NCI-H2029 (cell line): ENCODE measurements at regions not wholly inside any gene's neighbourhood (a gene's known extent, or its start where the extent isn't known, plus 50 kb on each side); places are given as distances from the start of the nearest gene placed in this dataset.

Experiments
- DNase-seq: peaks from one replicate; lab custom pipeline; 2025; lab: John Stamatoyannopoulos, UW

DNA sequence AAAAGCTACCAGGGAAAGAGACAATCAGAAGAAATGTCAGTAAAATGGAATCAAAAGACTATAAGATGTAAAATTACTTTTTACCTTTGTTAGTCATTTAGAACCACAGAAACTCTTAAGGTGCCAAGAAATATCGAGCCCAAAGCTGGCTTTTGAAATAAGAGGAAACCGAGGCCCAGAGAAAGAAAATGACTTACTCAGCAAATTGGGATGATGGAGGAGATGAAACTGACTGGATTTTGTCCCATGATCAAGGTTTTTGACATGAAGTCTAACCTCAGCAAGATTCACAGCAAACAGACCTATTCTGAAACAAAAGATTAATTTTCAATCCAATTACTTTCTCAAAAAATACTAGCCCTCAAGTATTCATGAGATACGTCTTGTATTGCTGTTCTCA is 696.2 kb upstream of the WWC1 start:
- DNase-seq = no peak

DNA sequence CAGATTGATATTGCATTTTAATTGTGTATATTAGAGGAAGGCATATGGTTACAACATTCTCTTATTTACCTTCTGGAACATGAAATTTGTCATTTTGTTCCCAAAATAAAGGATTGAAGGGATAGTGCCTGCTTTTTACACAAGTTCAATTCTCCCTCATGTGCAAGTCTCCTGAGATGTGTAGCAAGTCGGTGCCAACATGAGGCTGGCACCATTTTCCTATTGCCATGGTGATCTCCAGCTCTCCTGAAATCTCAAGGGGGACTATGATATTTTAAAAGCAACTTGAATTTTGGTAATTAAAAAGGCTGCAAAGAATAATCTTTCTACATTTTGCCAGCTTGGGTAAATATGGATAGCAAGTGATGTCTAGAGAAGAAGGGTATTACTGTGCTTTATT is 693.3 kb upstream of the WWC1 start:
- DNase-seq = no peak

DNA sequence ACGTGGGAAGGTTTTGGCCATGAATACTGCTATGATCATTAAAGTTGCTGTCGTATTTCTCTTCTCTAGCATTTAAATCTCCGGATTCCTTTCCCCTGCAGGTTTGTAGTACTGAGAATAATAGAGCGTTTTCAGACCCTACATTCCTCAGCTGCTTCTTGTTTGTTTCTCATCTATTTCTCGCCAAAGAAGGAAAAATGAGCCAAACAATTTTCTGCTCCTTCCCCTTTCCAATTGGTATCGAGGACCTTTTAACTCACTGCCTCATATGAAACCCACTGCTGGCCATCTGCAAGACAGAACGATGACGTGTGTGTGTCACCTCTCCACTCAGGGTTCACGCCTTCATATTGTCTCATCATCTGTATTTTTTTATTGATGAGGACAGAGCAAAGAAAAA is 689.4 kb upstream of the WWC1 start:
- no peak for DNase-seq

DNA sequence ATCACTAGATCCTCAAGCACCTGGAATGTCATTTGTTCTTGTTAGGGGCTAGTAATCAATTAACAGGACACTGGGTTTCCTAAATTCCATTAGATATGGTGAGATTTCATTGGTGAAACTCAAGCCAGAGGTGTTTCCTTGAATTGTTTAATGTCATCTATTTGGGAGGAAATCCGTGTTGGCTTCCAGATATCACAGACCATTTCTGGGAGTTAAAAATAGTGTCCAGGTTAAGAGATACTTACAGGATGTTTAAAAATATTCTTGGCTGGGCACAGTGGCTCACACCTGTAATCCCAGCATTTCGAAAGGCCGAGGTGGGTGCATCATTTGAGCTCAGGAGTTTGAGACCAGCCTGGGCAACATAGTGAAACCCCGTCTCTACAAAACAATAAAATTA is 688.3 kb upstream of the WWC1 start:
- no peak for DNase-seq

DNA sequence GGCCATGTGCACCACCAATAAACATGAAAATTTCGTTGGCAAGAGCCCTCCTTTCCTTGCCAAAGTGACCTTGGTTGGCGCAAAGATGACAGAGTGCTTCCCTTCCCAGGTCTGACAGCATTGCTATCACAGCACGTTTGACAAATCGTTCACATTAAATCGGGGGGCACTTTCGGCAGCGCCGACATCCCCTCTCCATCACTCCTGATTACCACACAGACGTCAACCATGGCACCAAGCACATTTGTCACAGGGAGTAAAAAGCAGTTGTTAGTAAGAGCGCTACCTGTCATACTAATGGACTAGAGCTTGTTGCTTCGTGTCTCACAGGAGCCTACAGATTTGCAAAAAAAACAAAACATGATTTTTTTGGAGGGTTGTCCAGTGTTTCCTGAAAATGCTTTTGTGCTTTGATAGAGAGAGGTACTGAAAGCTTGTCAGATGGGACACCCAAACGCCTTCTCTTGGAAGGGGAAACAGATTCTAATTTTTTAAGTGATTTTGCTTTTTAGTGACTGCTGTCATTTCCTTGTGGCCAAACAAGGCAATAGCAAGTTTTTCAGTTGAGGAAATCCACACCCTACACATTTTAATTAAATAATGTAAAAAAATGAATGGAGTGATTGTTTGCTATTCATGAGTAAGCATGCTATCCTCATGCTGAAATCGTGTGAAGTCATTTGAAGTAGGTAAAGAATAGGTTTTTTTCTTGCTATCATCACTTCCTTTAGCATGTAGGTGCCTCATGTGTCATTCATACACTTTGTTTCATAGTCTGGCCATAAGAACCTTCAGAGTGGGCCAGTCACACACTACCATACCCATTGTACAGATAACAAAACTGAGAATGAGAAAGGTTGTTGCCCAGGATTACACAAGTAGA is 682.8 kb upstream of the WWC1 start:
- no peak for DNase-seq

GRCh38 chr5:167614294-167615021 is 677.0 kb upstream of the WWC1 start:
- DNase-seq = no peak

DNA sequence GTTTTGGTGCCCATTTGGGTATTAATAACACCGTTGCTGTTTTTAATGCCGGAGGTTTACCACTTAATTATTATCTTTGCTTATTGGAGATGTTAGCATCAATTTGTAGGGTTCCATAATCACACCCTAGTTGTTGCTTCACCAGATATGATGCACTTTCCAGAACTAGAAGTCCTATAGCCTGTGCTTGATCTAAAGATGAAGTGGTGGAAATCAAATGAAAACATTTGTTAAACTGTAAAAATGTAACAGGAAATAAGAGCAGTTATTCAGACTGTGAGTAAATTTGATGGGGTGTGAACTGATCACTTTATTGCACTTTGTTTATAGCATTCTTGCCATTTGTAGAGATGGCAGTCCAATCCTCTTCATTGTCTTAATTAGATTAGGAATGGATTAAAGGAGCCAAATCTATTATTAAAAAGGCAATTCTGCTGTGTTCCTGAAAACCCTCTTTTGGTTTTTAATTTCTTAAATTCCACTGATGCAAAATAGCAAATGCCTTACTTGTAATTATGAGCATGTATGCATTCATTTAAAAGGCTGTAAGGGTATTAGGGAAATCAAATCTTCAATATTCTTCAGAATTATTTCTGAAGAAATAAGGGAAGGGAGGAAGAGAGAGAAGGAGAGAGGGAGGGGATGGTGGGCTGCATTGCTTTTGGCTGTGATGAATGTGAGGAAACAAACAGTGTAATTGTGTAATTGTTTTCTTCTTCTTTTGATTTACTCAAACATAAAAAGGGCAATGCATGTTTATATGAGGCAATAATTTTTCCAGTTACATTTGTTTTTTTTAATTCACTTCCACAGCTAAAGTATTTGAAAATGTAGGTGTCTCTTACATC is 675.2 kb upstream of the WWC1 start:
- no peak for DNase-seq

DNA sequence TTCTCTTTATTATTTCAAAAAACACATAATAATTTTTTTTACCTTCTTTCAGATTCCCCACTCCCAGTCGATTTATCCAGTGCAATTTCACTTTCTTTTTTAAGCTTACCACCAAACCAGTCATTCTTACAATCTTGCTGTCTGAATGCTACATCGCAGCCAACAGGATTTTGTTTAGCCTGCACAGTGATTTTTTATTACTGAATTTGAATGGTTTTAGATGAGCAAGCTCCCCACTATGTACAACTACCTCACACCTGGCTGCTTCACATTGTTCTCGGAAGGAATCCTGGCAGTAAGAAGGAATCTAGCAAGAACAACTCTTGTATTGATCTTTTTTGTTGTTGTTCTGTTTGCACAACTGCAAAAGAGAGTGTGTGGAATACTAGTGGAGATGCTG is 668.1 kb upstream of the WWC1 start:
- DNase-seq = no peak

- no peak for DNase-seq
Measured at GRCh38 chr5:167624053-167624452, 667.4 kb upstream of the WWC1 start.

- DNase-seq = no peak
Measured at GRCh38 chr5:167626341-167627123, 664.9 kb upstream of the WWC1 start.

- no peak for DNase-seq
Measured at GRCh38 chr5:167629634-167630033, 661.8 kb upstream of the WWC1 start.

- DNase-seq = no peak
Measured at GRCh38 chr5:167631191-167631590, 660.3 kb upstream of the WWC1 start.

GRCh38 chr5:167633114-167633513 is 658.3 kb upstream of the WWC1 start:
- no peak for DNase-seq

DNA sequence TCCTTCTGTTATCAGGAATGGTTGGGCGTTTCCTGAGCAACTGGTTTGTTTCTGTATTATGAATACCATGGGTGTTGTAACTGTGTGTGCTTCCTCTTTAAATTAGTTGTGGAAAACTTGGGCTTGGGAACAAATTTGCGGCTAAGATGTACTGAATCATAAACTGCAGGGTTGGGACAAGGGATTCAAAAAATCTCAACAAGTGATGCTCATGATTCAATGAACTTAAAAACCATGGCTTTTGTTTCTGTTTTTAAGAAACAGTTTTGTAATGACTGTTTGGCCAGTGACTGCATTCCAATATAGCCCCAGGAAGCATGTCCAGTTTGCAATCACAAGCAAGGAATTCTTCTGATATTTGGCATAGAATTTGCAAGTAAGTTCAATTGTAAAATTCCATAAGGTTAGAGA is 657.5 kb upstream of the WWC1 start:
- no peak for DNase-seq

- DNase-seq = no peak
Measured at GRCh38 chr5:167634432-167634831, 657.0 kb upstream of the WWC1 start.

- no peak for DNase-seq
Measured at GRCh38 chr5:167638816-167639215, 652.6 kb upstream of the WWC1 start.

- no peak for DNase-seq
Measured at GRCh38 chr5:167639273-167639672, 652.2 kb upstream of the WWC1 start.

DNA sequence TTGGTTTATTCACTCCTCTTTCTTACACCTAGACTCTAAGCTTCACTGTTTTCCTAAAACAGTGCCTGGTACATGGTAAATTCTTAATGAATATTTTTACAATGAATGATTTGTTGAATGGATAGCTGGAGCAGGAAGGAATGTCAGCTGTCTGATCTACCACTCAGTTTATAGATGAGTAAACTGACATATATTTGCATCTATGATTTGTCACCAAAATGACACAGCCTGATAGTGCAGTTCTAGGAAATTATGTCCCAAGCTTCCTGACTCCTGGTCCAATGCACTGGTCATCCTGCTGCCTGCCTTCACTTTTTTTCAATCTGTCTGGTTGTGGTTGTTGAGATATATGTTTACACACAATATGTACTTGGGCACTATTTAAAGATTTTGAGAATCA is 651.7 kb upstream of the WWC1 start:
- no peak for DNase-seq

GRCh38 chr5:167642181-167642580 is 649.3 kb upstream of the WWC1 start:
- DNase-seq = no peak

- no peak for DNase-seq
Measured at GRCh38 chr5:167642779-167643517, 648.5 kb upstream of the WWC1 start.
